Fibroblast of pulmonary artery (primary cell): ENCODE measurements at regions not wholly inside any gene's neighbourhood (a gene's known extent, or its start where the extent isn't known, plus 50 kb on each side); places are given as distances from the start of the nearest gene placed in this dataset.
A peak's percentile ranks its signal among the peaks of the same experiment; 100 is the strongest.

Experiments used
- DNase-seq: peaks from one replicate; pipeline ENCODE4 v3.0.0-alpha.2; 2010; ENCODE audit warnings: low read depth
- H3K4me3 ChIP-seq: replicated peaks from 2 replicates; pipeline ENCODE4 v1.5.1; 2011; ENCODE audit warnings: low read depth, mild to moderate bottlenecking, control low read depth, low read length, moderate library complexity
- CTCF ChIP-seq: IDR thresholded peaks from 2 replicates; pipeline ENCODE4 v1.5.1; 2011; ENCODE audit warnings: mild to moderate bottlenecking, control low read depth, low read length, inconsistent platforms; ENCODE audit errors: missing control alignments

DNA sequence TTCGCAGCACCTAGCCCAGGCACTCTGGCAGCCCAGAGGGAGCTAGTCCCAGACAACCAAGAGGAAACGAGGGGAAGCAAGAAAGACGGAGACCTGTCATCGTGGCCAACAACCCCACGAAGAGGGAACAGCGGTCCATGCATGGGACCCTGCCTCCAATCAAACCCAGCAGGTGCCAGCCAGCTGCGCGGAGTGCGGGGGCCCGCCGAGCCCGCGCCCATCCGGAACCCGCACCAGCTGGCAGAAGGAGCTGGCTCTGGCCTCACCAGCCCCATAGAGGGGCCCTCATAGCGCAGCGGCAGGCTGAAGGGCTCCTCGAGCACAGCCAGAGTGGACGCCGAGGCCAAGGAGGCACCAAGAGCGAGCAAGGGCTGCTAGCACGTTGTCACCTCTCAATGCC lies 332.4 kb upstream of the MAGEB18 start:
- no peak for TF ChIP-seq CTCF
- H3K4me3 ChIP-seq = no peak overlapping the region
- DNase-seq = no peak

- no peak for TF ChIP-seq CTCF
- no peak for DNase-seq
- H3K4me3 ChIP-seq = no peak overlapping the region
Measured at GRCh38 chrX:25807022-25807421, 331.1 kb upstream of the MAGEB18 start.

GRCh38 chrX:25810202-25810601 lies 327.9 kb upstream of the MAGEB18 start:
- no peak overlapping the region for H3K4me3 ChIP-seq
- DNase-seq = peak; percentile 64

DNA sequence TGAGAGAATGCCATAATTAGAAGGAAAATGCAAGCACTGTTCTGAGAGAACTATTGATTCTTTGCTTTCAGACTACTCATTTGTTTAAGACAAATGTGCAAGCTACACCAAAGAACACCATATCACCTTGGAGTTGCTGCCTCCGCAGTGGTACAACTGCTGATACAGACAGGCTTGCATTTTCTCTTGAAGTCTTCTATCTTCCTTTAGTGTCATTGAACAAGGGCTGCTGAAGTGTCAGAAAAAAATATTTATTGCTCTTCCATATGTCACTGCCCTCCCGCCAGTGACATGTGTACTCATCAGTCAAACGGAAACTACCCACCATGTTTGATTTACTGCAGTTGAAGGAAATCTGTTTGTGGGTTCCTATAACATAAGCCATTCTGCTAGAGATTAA lies 318.3 kb upstream of the MAGEB18 start:
- no peak for TF ChIP-seq CTCF
- no peak for DNase-seq
- no peak overlapping the region for H3K4me3 ChIP-seq

More at GRCh38 chrX:25810202-25810601, 327.9 kb upstream of the MAGEB18 start:
- no peak for TF ChIP-seq CTCF

- no peak overlapping the region for H3K4me3 ChIP-seq
- no peak for DNase-seq
- no peak for TF ChIP-seq CTCF
Measured at GRCh38 chrX:25851141-25851540, 287.0 kb upstream of the MAGEB18 start.

DNA sequence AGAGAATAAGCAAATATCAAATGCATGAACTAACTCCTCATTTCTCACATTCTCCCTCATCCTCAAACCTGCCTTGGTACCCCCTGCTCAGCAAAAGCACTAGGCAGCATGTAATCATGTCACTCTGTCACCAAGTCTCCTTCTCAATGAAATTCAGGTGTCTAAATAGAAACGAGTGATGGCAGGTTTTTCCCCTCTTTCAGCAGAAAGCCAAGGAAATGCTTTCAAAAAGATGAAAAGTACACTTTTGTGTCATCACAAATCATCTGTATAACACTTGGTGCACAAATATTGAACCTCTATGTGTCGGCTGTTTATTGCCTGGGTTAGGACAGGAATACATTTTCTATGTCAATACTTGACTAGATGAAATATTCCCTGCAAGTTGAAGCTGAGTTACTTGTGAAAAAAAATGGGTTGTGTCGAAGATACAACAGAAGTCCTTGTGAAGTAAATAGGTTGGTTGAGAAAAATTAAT lies 285.1 kb upstream of the MAGEB18 start:
- no peak for TF ChIP-seq CTCF
- no peak overlapping the region for H3K4me3 ChIP-seq
- no peak for DNase-seq

DNA sequence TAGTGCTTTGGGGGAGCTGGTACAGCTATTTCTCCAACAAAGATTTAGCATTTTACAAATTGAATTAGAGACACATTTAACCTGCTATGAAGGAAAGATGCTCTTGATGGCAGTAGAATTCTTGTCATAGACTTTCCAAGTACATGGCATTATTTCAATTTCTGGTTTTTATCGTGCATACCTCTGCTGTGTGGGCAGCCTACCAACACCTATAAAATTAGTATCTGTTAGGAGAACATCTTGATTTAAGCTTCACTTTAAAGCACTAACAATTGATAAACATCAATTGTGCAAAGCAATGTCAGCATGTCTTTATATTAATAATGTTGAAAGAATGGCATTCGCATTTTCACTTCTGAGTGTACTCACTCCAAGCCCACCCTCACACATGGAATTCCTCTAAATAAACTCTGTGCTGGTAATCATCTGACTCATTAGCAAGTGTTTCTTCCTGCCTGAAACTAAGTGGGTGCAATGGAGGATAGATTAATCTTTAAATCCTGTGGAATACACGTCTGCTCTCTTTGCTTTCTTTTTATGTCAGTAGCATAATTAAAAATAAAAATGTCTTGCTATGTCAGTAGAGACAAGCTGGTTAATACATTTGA lies 279.8 kb upstream of the MAGEB18 start:
- TF ChIP-seq CTCF = peak; percentile 22
- DNase-seq = peak; percentile 46
- H3K4me3 ChIP-seq = no peak overlapping the region
